WTC11 (cell line): ENCODE measurements at regions not wholly inside any gene's neighbourhood (a gene's known extent, or its start where the extent isn't known, plus 50 kb on each side); places are given as distances from the start of the nearest gene placed in this dataset.

Source experiments
- ATAC-seq: fragments of 200-7000 bp; cut with Tn5 transposase; 2 replicates; pipeline ENCODE4 v1.10.0; 2021; ENCODE audit warnings: mild to moderate bottlenecking, moderate library complexity
- CTCF ChIA-PET: fragments of 300-600 bp; sonication (Branson Sonifier 250); formaldehyde crosslinking; loops from one replicate; lab custom pipeline; 2021; ENCODE audit warnings: antibody characterized with exemption; lab: Charles Lee
- POLR2A ChIA-PET: fragments of 350-600 bp; sonication (Branson Sonifier 250); formaldehyde crosslinking; loops from one replicate; lab custom pipeline; 2021; ENCODE audit warnings: antibody characterized with exemption; lab: Charles Lee
- DNase-seq: peaks from one replicate; pipeline ENCODE4 v3.0.0; 2021; ENCODE audit warnings: low spot score
- H3K27ac Mint-ChIP-seq: 2 replicates; pipeline ENCODE4 v1.8.0; 2021; ENCODE audit warnings: mixed read lengths
- H3K27me3 Mint-ChIP-seq: 2 replicates; pipeline ENCODE4 v1.8.0; 2021; ENCODE audit warnings: low read depth, mild to moderate bottlenecking, moderate library complexity, mixed read lengths
- H3K36me3 Mint-ChIP-seq: 2 replicates; pipeline ENCODE4 v1.8.0; 2021; ENCODE audit warnings: mixed read lengths
- H3K4me1 Mint-ChIP-seq: 2 replicates; pipeline ENCODE4 v1.8.0; 2022; ENCODE audit warnings: mixed read lengths
- H3K4me3 Mint-ChIP-seq: 2 replicates; pipeline ENCODE4 v1.8.0; 2021; ENCODE audit warnings: mild to moderate bottlenecking, moderate library complexity, mixed read lengths
- H3K9me3 Mint-ChIP-seq: 2 replicates; pipeline ENCODE4 v1.8.0; 2021; ENCODE audit warnings: mixed read lengths
- ATF6 ChIP-seq: sonication (generic); formaldehyde crosslinking; IDR thresholded peaks from 2 replicates; pipeline ENCODE4 v1.8.1; 2023; ENCODE audit warnings: mild to moderate bottlenecking, missing genetic modification reagents
- CBFB ChIP-seq: sonication (generic); formaldehyde crosslinking; IDR thresholded peaks from 2 replicates; pipeline ENCODE4 v1.8.1; 2022; ENCODE audit warnings: mild to moderate bottlenecking, low read depth, missing genetic modification reagents
- ETV6 ChIP-seq: sonication (generic); formaldehyde crosslinking; IDR thresholded peaks from 2 replicates; pipeline ENCODE4 v1.8.1; 2022; ENCODE audit warnings: mild to moderate bottlenecking, missing genetic modification reagents
- FOXJ3 ChIP-seq: sonication (generic); formaldehyde crosslinking; IDR thresholded peaks from 2 replicates; pipeline ENCODE4 v1.9.0; 2021; ENCODE audit warnings: missing genetic modification reagents, mild to moderate bottlenecking, borderline replicate concordance
- HMGXB4 ChIP-seq: sonication (generic); formaldehyde crosslinking; IDR thresholded peaks from 2 replicates; pipeline ENCODE4 v1.8.1; 2023; ENCODE audit warnings: mild to moderate bottlenecking, moderate library complexity, missing genetic modification reagents
- MLX ChIP-seq: sonication (generic); formaldehyde crosslinking; IDR thresholded peaks from 2 replicates; pipeline ENCODE4 v1.8.1; 2023; ENCODE audit warnings: mild to moderate bottlenecking, missing genetic modification reagents, moderate library complexity
- MYBL2 ChIP-seq: sonication (generic); formaldehyde crosslinking; IDR thresholded peaks from 2 replicates; pipeline ENCODE4 v1.8.1; 2023; ENCODE audit warnings: mild to moderate bottlenecking, moderate library complexity, missing genetic modification reagents
- NR3C1 ChIP-seq: sonication (generic); formaldehyde crosslinking; conservative IDR thresholded peaks from 2 replicates; pipeline ENCODE4 v1.8.1; 2023; ENCODE audit warnings: low read depth, mild to moderate bottlenecking, missing genetic modification reagents
- PRDM15 ChIP-seq: sonication (generic); formaldehyde crosslinking; IDR thresholded peaks from 2 replicates; pipeline ENCODE4 v1.8.0; 2022; ENCODE audit warnings: missing genetic modification reagents
- PRRX2 ChIP-seq: fragments of 250-450 bp; sonication (Bioruptor Pico); IDR thresholded peaks from 2 replicates; pipeline ENCODE4 v1.8.0; 2021; ENCODE audit warnings: mild to moderate bottlenecking
- RELA ChIP-seq: sonication (generic); formaldehyde crosslinking; IDR thresholded peaks from 2 replicates; pipeline ENCODE4 v1.8.1; 2022; ENCODE audit warnings: missing genetic modification reagents, mild to moderate bottlenecking, borderline replicate concordance
- RORB ChIP-seq: fragments of 250-450 bp; sonication (Bioruptor Pico); IDR thresholded peaks from 2 replicates; pipeline ENCODE4 v1.9.0; 2021; ENCODE audit warnings: mild to moderate bottlenecking
- USF1 ChIP-seq: sonication (generic); formaldehyde crosslinking; IDR thresholded peaks from 2 replicates; pipeline ENCODE4 v1.8.0; 2022; ENCODE audit warnings: mild to moderate bottlenecking, missing genetic modification reagents
- ZBTB21 ChIP-seq: sonication (generic); formaldehyde crosslinking; IDR thresholded peaks from 2 replicates; pipeline ENCODE4 v1.8.1; 2023; ENCODE audit warnings: mild to moderate bottlenecking, missing genetic modification reagents, borderline replicate concordance
- ZNF317 ChIP-seq: sonication (generic); formaldehyde crosslinking; IDR thresholded peaks from 2 replicates; pipeline ENCODE4 v1.8.1; 2023; ENCODE audit warnings: low read depth, mild to moderate bottlenecking, moderate library complexity, missing genetic modification reagents, borderline replicate concordance
- ZNF396 ChIP-seq: fragments of 250-450 bp; sonication (Bioruptor Pico); IDR thresholded peaks from 2 replicates; pipeline ENCODE4 v1.8.0; 2021; ENCODE audit warnings: mild to moderate bottlenecking, moderate library complexity, borderline replicate concordance
- ZNF512 ChIP-seq: sonication (generic); formaldehyde crosslinking; IDR thresholded peaks from 2 replicates; pipeline ENCODE4 v1.8.1; 2022; ENCODE audit warnings: missing genetic modification reagents, borderline replicate concordance
- TF ChIP-seq, protein P1 (sequence below): sonication (generic); formaldehyde crosslinking; IDR thresholded peaks from 2 replicates; pipeline ENCODE4 v1.8.1; 2022; ENCODE audit warnings: mild to moderate bottlenecking, moderate library complexity, missing genetic modification reagents
- TF ChIP-seq, protein P2 (sequence below): fragments of 250-450 bp; sonication (Bioruptor Pico); IDR thresholded peaks from 2 replicates; pipeline ENCODE4 v1.9.0; 2021; ENCODE audit warnings: moderate library complexity, mild to moderate bottlenecking, inconsistent platforms, borderline replicate concordance
- TF ChIP-seq, protein P3 (sequence below): fragments of 250-450 bp; sonication (Bioruptor Pico); conservative IDR thresholded peaks from 2 replicates; pipeline ENCODE4 v1.9.0; 2021; ENCODE audit warnings: mild to moderate bottlenecking

DNA sequence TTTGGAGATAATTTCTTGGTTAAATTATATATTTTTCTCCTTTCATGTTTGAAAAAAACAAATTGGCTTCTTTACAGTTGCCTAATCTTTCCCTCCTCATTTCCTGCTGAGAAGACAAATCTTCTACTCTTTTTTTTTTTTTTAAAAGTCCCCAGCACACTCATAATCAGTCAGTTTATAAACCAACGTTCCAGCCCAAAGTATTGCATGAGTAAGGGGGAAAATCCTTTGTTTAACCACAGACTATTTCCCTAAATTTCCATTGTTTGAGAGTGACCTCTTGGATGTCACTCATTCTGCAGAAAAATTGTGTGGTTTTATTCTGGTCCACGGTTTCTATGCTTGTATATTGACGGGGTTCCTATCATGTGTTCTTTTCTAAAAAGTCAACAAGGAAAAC, 55.1 kb upstream of the TLR4 start:
- Mint-ChIP-seq H3K4me3 (no peak overlapping the region), H3K27ac (no peak overlapping the region), H3K27me3 (no peaks in the 10 kb centered on the region), H3K9me3 (no peaks in the 10 kb centered on the region), H3K36me3 (no peaks in the 10 kb centered on the region), H3K4me1 (peaks cover 6% of the 10 kb centered on the region)
- no peak for ATAC-seq
- ChIA-PET POLR2A (no interaction called here), CTCF (interaction anchor here (0.8 kb wide), 1 partner anchor 162 kb away, joined by 3 read pairs; no protein-coding TSS in a partner anchor)
- DNase-seq, result no peak
- TF ChIP-seq PRRX2 (CRISPR knock-in tag) (no peak), MLX (CRISPR knock-in tag) (no peak), ZNF396 (CRISPR knock-in tag) (no peak), ZBTB21 (CRISPR knock-in tag) (no peak), FOXJ3 (CRISPR knock-in tag) (no peak), PRDM15 (no peak), ZNF317 (CRISPR knock-in tag) (no peak), ZNF512 (CRISPR knock-in tag) (no peak), MYBL2 (CRISPR knock-in tag) (no peak), RELA (CRISPR knock-in tag) (no peak), ETV6 (no peak), HMGXB4 (CRISPR knock-in tag) (no peak), USF1 (CRISPR knock-in tag) (no peak), RORB (CRISPR knock-in tag) (no peak), CBFB (CRISPR knock-in tag) (no peak), ATF6 (CRISPR knock-in tag) (no peak), NR3C1 (CRISPR knock-in tag) (no peak)
- TF ChIP-seq, protein P1, sequence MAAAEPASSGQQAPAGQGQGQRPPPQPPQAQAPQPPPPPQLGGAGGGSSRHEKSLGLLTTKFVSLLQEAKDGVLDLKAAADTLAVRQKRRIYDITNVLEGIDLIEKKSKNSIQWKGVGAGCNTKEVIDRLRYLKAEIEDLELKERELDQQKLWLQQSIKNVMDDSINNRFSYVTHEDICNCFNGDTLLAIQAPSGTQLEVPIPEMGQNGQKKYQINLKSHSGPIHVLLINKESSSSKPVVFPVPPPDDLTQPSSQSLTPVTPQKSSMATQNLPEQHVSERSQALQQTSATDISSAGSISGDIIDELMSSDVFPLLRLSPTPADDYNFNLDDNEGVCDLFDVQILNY, result no peak
- TF ChIP-seq, protein P2, sequence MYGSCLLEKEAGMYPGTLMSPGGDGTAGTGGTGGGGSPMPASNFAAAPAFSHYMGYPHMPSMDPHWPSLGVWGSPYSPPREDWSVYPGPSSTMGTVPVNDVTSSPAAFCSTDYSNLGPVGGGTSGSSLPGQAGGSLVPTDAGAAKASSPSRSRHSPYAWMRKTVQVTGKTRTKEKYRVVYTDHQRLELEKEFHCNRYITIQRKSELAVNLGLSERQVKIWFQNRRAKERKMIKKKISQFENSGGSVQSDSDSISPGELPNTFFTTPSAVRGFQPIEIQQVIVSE (CRISPR knock-in tag), result no peak
- TF ChIP-seq, protein P3, sequence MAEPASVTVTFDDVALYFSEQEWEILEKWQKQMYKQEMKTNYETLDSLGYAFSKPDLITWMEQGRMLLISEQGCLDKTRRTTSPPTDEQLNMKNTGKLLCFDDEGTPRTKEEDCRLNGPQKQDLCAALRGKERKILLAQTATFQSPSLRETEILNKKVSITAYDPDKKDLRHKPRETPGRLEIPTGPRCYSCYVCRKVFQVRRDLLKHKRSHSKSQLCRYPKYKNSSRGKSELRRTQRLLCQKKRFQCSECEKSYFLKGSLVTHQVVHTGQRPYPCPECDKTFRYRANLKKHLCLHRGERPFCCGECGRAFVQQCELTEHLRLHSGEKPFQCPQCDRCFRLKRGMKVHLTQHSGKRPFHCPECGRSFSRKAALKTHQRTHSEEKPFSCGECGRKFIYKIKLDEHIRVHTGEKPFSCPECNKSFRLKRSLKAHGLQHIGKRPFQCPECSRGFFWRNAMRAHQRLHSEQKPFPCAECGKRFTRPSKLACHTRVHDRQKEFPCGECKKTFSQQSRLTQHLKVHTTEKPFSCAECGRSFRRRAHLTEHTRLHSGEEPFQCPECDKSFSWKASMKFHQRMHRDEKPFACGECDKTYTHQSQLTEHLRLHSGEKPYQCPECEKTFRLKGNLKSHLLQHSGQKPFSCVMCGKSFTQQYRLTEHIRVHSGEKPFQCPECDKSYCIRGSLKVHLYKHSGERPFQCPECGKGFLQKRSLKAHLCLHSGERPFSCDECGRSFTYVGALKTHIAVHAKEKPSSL (CRISPR knock-in tag), result no peak
